ENCODE measurements at regions not wholly inside any gene's neighbourhood (a gene's known extent, or its start where the extent isn't known, plus 50 kb on each side); places are given as distances from the start of the nearest gene placed in this dataset.

GRCh38 chr12:107826276-107826675, 51.8 kb downstream of the ASCL4 start:
- H3K36me3 Mint-ChIP-seq: peaks cover 7% of the 10 kb centered on the region
- H3K4me1 Mint-ChIP-seq: no peaks in the 10 kb centered on the region
- peaks cover 22% of the 10 kb centered on the region for H3K9me3 Mint-ChIP-seq
- no peak overlapping the region for H3K4me3 Mint-ChIP-seq
- H3K27me3 Mint-ChIP-seq: peaks cover 19% of the 10 kb centered on the region
- H3K27ac Mint-ChIP-seq: no peak overlapping the region

GRCh38 chr12:107829271-107829670, 54.8 kb downstream of the ASCL4 start:
- no peak overlapping the region for H3K27ac Mint-ChIP-seq
- H3K27me3 Mint-ChIP-seq: peaks cover 17% of the 10 kb centered on the region
- H3K4me1 Mint-ChIP-seq: no peaks in the 10 kb centered on the region
- H3K36me3 Mint-ChIP-seq: peaks cover 7% of the 10 kb centered on the region
- H3K4me3 Mint-ChIP-seq: no peak overlapping the region
- peaks cover 17% of the 10 kb centered on the region for H3K9me3 Mint-ChIP-seq

GRCh38 chr12:107832441-107832840, 57.9 kb downstream of the ASCL4 start:
- Mint-ChIP-seq H3K36me3 (no peaks in the 10 kb centered on the region), H3K4me1 (no peaks in the 10 kb centered on the region), H3K4me3 (no peak overlapping the region), H3K27me3 (peaks cover 25% of the 10 kb centered on the region), H3K27ac (no peak overlapping the region), H3K9me3 (no peaks in the 10 kb centered on the region)

GRCh38 chr12:107840186-107840585, 65.7 kb downstream of the ASCL4 start:
- Mint-ChIP-seq H3K27me3 (peaks cover 26% of the 10 kb centered on the region), H3K36me3 (no peaks in the 10 kb centered on the region), H3K9me3 (no peaks in the 10 kb centered on the region), H3K4me1 (peaks cover 3% of the 10 kb centered on the region), H3K4me3 (no peak overlapping the region), H3K27ac (no peak overlapping the region)

- Mint-ChIP-seq H3K4me1 (peaks cover 3% of the 10 kb centered on the region), H3K9me3 (no peaks in the 10 kb centered on the region), H3K4me3 (no peak overlapping the region), H3K27me3 (peaks cover 29% of the 10 kb centered on the region), H3K27ac (no peak overlapping the region), H3K36me3 (no peaks in the 10 kb centered on the region)
Observed at GRCh38 chr12:107843351-107844311, 69.1 kb downstream of the ASCL4 start.

GRCh38 chr12:107844312-107844921, 69.9 kb downstream of the ASCL4 start:
- no peaks in the 10 kb centered on the region for H3K36me3 Mint-ChIP-seq
- no peak overlapping the region for H3K27ac Mint-ChIP-seq
- peaks cover 32% of the 10 kb centered on the region for H3K27me3 Mint-ChIP-seq
- H3K4me3 Mint-ChIP-seq: no peak overlapping the region
- H3K9me3 Mint-ChIP-seq: no peaks in the 10 kb centered on the region
- H3K4me1 Mint-ChIP-seq: peaks cover 3% of the 10 kb centered on the region

GRCh38 chr12:107845226-107845979, 70.9 kb downstream of the ASCL4 start:
- H3K27ac Mint-ChIP-seq: no peak overlapping the region
- H3K4me1 Mint-ChIP-seq: peaks cover 3% of the 10 kb centered on the region
- no peaks in the 10 kb centered on the region for H3K36me3 Mint-ChIP-seq
- H3K9me3 Mint-ChIP-seq: no peaks in the 10 kb centered on the region
- H3K27me3 Mint-ChIP-seq: peaks cover 31% of the 10 kb centered on the region
- H3K4me3 Mint-ChIP-seq: no peak overlapping the region

GRCh38 chr12:107845980-107846659, 71.6 kb downstream of the ASCL4 start:
- H3K4me1 Mint-ChIP-seq: peaks cover 3% of the 10 kb centered on the region
- H3K27ac Mint-ChIP-seq: no peak overlapping the region
- H3K9me3 Mint-ChIP-seq: no peaks in the 10 kb centered on the region
- peaks cover 29% of the 10 kb centered on the region for H3K27me3 Mint-ChIP-seq
- H3K36me3 Mint-ChIP-seq: no peaks in the 10 kb centered on the region
- H3K4me3 Mint-ChIP-seq: no peak overlapping the region

GRCh38 chr12:107847430-107847829, 72.9 kb downstream of the ASCL4 start:
- no peak overlapping the region for H3K27ac Mint-ChIP-seq
- no peaks in the 10 kb centered on the region for H3K9me3 Mint-ChIP-seq
- H3K4me1 Mint-ChIP-seq: peaks cover 3% of the 10 kb centered on the region
- H3K36me3 Mint-ChIP-seq: no peaks in the 10 kb centered on the region
- no peak overlapping the region for H3K4me3 Mint-ChIP-seq
- peaks cover 28% of the 10 kb centered on the region for H3K27me3 Mint-ChIP-seq

GRCh38 chr12:107847830-107848229, 73.3 kb downstream of the ASCL4 start:
- Mint-ChIP-seq H3K27ac (no peak overlapping the region), H3K9me3 (no peaks in the 10 kb centered on the region), H3K27me3 (peaks cover 28% of the 10 kb centered on the region), H3K36me3 (no peaks in the 10 kb centered on the region), H3K4me3 (no peak overlapping the region), H3K4me1 (peaks cover 3% of the 10 kb centered on the region)

GRCh38 chr12:107853479-107853878, 79.0 kb downstream of the ASCL4 start:
- H3K4me3 Mint-ChIP-seq: no peak overlapping the region
- peaks cover 23% of the 10 kb centered on the region for H3K27me3 Mint-ChIP-seq

GRCh38 chr12:107855471-107855870, 81.0 kb downstream of the ASCL4 start:
- Mint-ChIP-seq H3K4me1 (no peaks in the 10 kb centered on the region), H3K27ac (no peak overlapping the region), H3K27me3 (peaks cover 20% of the 10 kb centered on the region), H3K36me3 (no peaks in the 10 kb centered on the region), H3K9me3 (no peaks in the 10 kb centered on the region), H3K4me3 (no peak overlapping the region)

More at GRCh38 chr12:107853479-107853878, 79.0 kb downstream of the ASCL4 start:
- Mint-ChIP-seq H3K4me1 (no peaks in the 10 kb centered on the region), H3K9me3 (no peaks in the 10 kb centered on the region), H3K36me3 (no peaks in the 10 kb centered on the region), H3K27ac (no peak overlapping the region)

- Mint-ChIP-seq H3K4me1 (no peaks in the 10 kb centered on the region), H3K27ac (no peak overlapping the region), H3K27me3 (peaks cover 24% of the 10 kb centered on the region), H3K36me3 (no peaks in the 10 kb centered on the region), H3K9me3 (no peaks in the 10 kb centered on the region), H3K4me3 (no peak overlapping the region)
Observed at GRCh38 chr12:107856096-107856495, 81.6 kb downstream of the ASCL4 start.

GRCh38 chr12:107857191-107857590, 82.7 kb downstream of the ASCL4 start:
- no peak overlapping the region for H3K4me3 Mint-ChIP-seq
- no peak overlapping the region for H3K27ac Mint-ChIP-seq
- peaks cover 28% of the 10 kb centered on the region for H3K27me3 Mint-ChIP-seq
- H3K4me1 Mint-ChIP-seq: no peaks in the 10 kb centered on the region
- H3K36me3 Mint-ChIP-seq: no peaks in the 10 kb centered on the region
- H3K9me3 Mint-ChIP-seq: no peaks in the 10 kb centered on the region

GRCh38 chr12:107859367-107859766, 84.9 kb downstream of the ASCL4 start:
- no peaks in the 10 kb centered on the region for H3K4me1 Mint-ChIP-seq
- H3K9me3 Mint-ChIP-seq: no peaks in the 10 kb centered on the region
- no peak overlapping the region for H3K4me3 Mint-ChIP-seq
- H3K27ac Mint-ChIP-seq: no peak overlapping the region
- peaks cover 45% of the 10 kb centered on the region for H3K27me3 Mint-ChIP-seq
- no peaks in the 10 kb centered on the region for H3K36me3 Mint-ChIP-seq
